RWPE2 (cell line): ENCODE measurements at regions not wholly inside any gene's neighbourhood (a gene's known extent, or its start where the extent isn't known, plus 50 kb on each side); places are given as distances from the start of the nearest gene placed in this dataset.

Source experiments
- ATAC-seq: fragments of 200-7000 bp; cut with Tn5 transposase; 3 replicates; pipeline ENCODE4 v1.9.1; 2021; ENCODE audit warnings: low read depth
- DNase-seq: peaks from one replicate; pipeline ENCODE4 v3.0.0-alpha.2; 2020; ENCODE audit warnings: low spot score
- H3K27ac ChIP-seq: fragments of 450-650 bp; 2 replicates; pipeline ENCODE4 v1.5.1; 2017; ENCODE audit warnings: mild to moderate bottlenecking; ENCODE audit not compliant: poor library complexity, severe bottlenecking
- H3K27me3 ChIP-seq: fragments of 250-450 bp; sonication (Bioruptor Pico); 2 replicates; pipeline ENCODE4 v1.5.1; 2021; ENCODE audit warnings: mild to moderate bottlenecking, moderate library complexity; ENCODE audit not compliant: insufficient read depth, poor library complexity, severe bottlenecking
- H3K36me3 ChIP-seq: fragments of 250-450 bp; sonication (Bioruptor Pico); 2 replicates; pipeline ENCODE4 v1.5.1; 2020; ENCODE audit warnings: low read depth, mild to moderate bottlenecking, moderate library complexity
- H3K4me1 ChIP-seq: fragments of 250-450 bp; sonication (Bioruptor Pico); 2 replicates; pipeline ENCODE4 v1.5.1; 2021; ENCODE audit warnings: mild to moderate bottlenecking, moderate library complexity; ENCODE audit not compliant: insufficient read depth, poor library complexity, severe bottlenecking
- H3K4me3 ChIP-seq: fragments of 250-450 bp; sonication (Bioruptor Pico); 2 replicates; pipeline ENCODE4 v1.5.1; 2021; ENCODE audit warnings: mild to moderate bottlenecking, moderate library complexity; ENCODE audit not compliant: severe bottlenecking
- H3K9me3 ChIP-seq: fragments of 250-450 bp; sonication (Bioruptor Pico); 2 replicates; pipeline ENCODE4 v1.5.1; 2021; ENCODE audit warnings: mild to moderate bottlenecking, moderate library complexity; ENCODE audit not compliant: severe bottlenecking
- TF ChIP-seq, protein P1 (sequence below): fragments of 450-650 bp; IDR thresholded peaks from one replicate; pipeline ENCODE4 v1.5.1; 2017; ENCODE audit warnings: mild to moderate bottlenecking, moderate library complexity; ENCODE audit not compliant: poor library complexity, severe bottlenecking

- TF ChIP-seq, protein P1, sequence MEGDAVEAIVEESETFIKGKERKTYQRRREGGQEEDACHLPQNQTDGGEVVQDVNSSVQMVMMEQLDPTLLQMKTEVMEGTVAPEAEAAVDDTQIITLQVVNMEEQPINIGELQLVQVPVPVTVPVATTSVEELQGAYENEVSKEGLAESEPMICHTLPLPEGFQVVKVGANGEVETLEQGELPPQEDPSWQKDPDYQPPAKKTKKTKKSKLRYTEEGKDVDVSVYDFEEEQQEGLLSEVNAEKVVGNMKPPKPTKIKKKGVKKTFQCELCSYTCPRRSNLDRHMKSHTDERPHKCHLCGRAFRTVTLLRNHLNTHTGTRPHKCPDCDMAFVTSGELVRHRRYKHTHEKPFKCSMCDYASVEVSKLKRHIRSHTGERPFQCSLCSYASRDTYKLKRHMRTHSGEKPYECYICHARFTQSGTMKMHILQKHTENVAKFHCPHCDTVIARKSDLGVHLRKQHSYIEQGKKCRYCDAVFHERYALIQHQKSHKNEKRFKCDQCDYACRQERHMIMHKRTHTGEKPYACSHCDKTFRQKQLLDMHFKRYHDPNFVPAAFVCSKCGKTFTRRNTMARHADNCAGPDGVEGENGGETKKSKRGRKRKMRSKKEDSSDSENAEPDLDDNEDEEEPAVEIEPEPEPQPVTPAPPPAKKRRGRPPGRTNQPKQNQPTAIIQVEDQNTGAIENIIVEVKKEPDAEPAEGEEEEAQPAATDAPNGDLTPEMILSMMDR: no peak
- Histone ChIP-seq H3K27ac (no peak overlapping the region), H3K9me3 (no peaks in the 10 kb centered on the region), H3K4me3 (no peak overlapping the region), H3K4me1 (no peaks in the 10 kb centered on the region), H3K36me3 (no peaks in the 10 kb centered on the region), H3K27me3 (no peaks in the 10 kb centered on the region)
- ATAC-seq (no peak), DNase-seq (no peak)
Measured at GRCh38 chr6:20284672-20285071, 72.4 kb upstream of the MBOAT1 start.

- Histone ChIP-seq H3K27me3 (no peaks in the 10 kb centered on the region), H3K36me3 (no peaks in the 10 kb centered on the region), H3K4me3 (no peak overlapping the region), H3K4me1 (no peaks in the 10 kb centered on the region), H3K9me3 (no peaks in the 10 kb centered on the region), H3K27ac (no peak overlapping the region)
- no peak for DNase-seq
- TF ChIP-seq, protein P1: no peak
- no peak for ATAC-seq
Measured at GRCh38 chr6:20286968-20287565, 74.8 kb upstream of the MBOAT1 start.

- no peaks in the 10 kb centered on the region for H3K9me3 ChIP-seq
- H3K27me3 ChIP-seq: no peaks in the 10 kb centered on the region
- TF ChIP-seq, protein P1: peak; percentile 95
- DNase-seq (no peak), ATAC-seq (peak; percentile 91)
- no peak overlapping the region for H3K4me3 ChIP-seq
- H3K36me3 ChIP-seq: no peaks in the 10 kb centered on the region
- H3K4me1 ChIP-seq: no peaks in the 10 kb centered on the region
- no peak overlapping the region for H3K27ac ChIP-seq
Measured at GRCh38 chr6:20291764-20292580, 79.7 kb upstream of the MBOAT1 start.

DNA sequence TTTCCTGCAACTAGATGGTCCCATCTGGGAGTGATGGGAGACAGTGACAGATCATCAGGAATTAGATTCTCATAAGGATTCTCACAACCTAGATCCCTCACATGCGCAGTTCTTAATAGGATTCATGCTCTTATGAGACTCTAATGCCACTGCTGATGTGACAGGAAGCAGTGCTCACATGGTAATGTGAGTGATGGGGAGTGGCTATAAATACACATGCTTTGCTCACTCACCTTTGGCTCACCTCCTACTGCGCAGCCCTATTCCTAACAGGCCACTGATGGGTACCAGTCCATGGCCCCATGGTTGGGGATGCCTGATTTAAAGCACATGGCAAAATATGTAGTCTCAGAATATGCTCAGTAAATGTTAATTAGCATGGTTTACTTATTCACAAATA, 80.6 kb upstream of the MBOAT1 start:
- no peaks in the 10 kb centered on the region for H3K9me3 ChIP-seq
- no peaks in the 10 kb centered on the region for H3K27me3 ChIP-seq
- H3K36me3 ChIP-seq: no peaks in the 10 kb centered on the region
- ATAC-seq (no peak), DNase-seq (no peak)
- H3K27ac ChIP-seq: no peak overlapping the region
- TF ChIP-seq, protein P1: no peak
- no peak overlapping the region for H3K4me3 ChIP-seq
- H3K4me1 ChIP-seq: no peaks in the 10 kb centered on the region

DNA sequence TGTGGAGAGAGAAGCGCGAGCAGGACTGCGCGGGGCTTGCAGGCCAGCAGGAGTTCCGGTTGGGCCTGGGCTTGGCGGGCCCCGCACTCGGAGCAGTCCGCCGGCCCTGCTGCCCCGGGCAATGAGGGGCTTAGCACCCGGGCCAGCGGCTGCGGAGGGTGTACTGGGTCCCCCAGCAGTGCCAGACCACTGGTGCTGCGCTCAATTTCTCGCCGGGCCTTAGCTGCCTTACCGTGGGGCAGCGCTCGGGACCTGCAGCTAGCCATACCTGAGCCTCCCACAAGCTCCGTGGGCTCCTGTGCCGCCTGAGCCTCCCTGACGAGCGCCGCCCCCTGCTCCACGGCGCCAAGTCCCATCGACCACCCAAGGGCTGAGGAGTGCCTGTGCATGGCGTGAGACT, 89.0 kb upstream of the MBOAT1 start:
- no peak for DNase-seq

More for the DNA sequence above, 89.0 kb upstream of the MBOAT1 start:
- no peak overlapping the region for H3K27ac ChIP-seq
- H3K4me1 ChIP-seq: no peaks in the 10 kb centered on the region
- no peak overlapping the region for H3K4me3 ChIP-seq
- peaks cover 2% of the 10 kb centered on the region for H3K9me3 ChIP-seq
- TF ChIP-seq, protein P1: no peak
- no peak for ATAC-seq
- H3K36me3 ChIP-seq: no peaks in the 10 kb centered on the region
- H3K27me3 ChIP-seq: no peaks in the 10 kb centered on the region
